ENCODE measurements at regions not wholly inside any gene's neighbourhood (a gene's known extent, or its start where the extent isn't known, plus 50 kb on each side); places are given as distances from the start of the nearest gene placed in this dataset.
"Not testable (repeated sequence)": the region's sequence is repeated elsewhere in the genome, so short reads cannot be mapped to it uniquely, and the experiment has no call there.

DNA sequence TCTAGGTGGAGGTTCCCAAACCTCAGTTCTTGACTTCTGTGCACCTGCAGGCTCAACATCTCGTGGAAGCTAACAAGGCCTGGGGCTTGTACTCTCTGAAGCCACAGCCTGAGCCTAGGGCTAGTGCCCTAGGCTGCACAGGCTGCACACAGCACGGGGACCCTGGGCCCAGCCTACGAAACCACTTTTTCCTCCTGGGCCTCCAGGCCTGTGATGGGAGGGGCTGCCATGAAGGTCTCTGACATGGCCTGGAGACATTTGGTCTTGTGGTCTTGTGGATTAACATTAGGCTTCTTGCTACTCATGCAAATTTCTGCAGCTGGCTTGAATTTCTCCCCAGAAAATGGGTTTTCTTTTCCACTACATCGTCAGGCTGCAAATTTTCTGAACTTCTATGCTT, 59.1 kb upstream of the LRIG1 start:
- not testable (repeated sequence) for TF ChIP-seq YY1 (IDR thresholded peaks at IDR 0.05; ENCODE audit: extremely low read depth, insufficient replicate concordance, low read depth, low read length); CEBPB (IDR thresholded peaks at IDR 0.05; ENCODE audit: low read depth); EZH2phosphoT487 (IDR thresholded peaks at IDR 0.05; ENCODE audit: borderline replicate concordance); POLR2AphosphoS5 (IDR thresholded peaks at IDR 0.05; ENCODE audit: low read depth, low read length); JUND (IDR thresholded peaks at IDR 0.05)
- TF ChIP-seq, protein P1, sequence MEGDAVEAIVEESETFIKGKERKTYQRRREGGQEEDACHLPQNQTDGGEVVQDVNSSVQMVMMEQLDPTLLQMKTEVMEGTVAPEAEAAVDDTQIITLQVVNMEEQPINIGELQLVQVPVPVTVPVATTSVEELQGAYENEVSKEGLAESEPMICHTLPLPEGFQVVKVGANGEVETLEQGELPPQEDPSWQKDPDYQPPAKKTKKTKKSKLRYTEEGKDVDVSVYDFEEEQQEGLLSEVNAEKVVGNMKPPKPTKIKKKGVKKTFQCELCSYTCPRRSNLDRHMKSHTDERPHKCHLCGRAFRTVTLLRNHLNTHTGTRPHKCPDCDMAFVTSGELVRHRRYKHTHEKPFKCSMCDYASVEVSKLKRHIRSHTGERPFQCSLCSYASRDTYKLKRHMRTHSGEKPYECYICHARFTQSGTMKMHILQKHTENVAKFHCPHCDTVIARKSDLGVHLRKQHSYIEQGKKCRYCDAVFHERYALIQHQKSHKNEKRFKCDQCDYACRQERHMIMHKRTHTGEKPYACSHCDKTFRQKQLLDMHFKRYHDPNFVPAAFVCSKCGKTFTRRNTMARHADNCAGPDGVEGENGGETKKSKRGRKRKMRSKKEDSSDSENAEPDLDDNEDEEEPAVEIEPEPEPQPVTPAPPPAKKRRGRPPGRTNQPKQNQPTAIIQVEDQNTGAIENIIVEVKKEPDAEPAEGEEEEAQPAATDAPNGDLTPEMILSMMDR (IDR thresholded peaks at IDR 0.05 in 2 of 3, conservative IDR thresholded peaks at IDR 0.05 in 1 of 3; ENCODE audit: borderline replicate concordance in 1 of 3, insufficient read depth in 1 of 3, low read depth in 2 of 3, low read length in 2 of 3): not testable (repeated sequence)
- TF ChIP-seq, protein P2, sequence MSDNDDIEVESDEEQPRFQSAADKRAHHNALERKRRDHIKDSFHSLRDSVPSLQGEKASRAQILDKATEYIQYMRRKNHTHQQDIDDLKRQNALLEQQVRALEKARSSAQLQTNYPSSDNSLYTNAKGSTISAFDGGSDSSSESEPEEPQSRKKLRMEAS (IDR thresholded peaks at IDR 0.05): not testable (repeated sequence)

Data from HCT116 (cell line).